ENCODE measurements at regions not wholly inside any gene's neighbourhood (a gene's known extent, or its start where the extent isn't known, plus 50 kb on each side); places are given as distances from the start of the nearest gene placed in this dataset.

DNA sequence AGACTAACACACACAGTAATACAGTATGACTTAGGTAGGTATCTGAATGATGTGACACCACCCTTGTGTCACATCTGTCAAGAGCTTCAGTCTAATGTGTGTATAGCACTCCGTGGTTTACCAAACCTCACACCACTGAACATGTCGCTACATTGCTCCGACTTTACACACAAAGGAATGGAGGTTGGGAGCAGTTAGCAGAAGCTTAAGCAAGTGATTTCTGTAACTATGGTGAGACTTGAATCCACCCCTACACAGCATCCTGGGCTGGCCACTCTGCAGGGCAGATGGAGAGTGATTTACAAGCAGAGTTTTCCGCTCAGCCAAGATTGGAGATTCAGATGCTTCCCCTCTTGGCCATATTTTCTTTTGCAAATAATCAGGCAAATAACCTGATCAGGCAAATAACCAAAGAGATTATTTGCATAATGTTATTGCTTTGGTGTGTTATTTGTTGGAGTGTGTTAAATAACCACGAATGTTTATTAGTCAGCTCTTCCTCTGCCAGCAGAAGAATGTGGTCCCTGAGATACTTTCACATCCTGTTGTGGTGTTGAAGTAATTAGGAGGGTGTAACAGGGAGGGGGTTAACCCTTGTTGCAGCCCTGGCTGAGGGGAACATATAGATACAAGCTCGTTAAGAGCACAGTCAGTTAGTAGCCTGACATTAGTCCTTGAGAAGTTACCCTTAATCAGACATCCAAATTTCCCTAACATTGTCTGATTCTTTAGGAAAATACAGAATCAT is 92.8 kb downstream of the SNX18 start:
- no peak overlapping the region for H3K27ac Mint-ChIP-seq
- no peaks in the 10 kb centered on the region for H4K20me1 ChIP-seq (replicated peaks; ENCODE audit: insufficient read depth)
- H3K4me1 ChIP-seq (ENCODE audit: insufficient read depth) = no peaks in the 10 kb centered on the region
- no peaks in the 10 kb centered on the region for H3K79me2 ChIP-seq (replicated peaks; ENCODE audit: insufficient read depth)
- H3K27me3 ChIP-seq (ENCODE audit: insufficient read depth) = no peaks in the 10 kb centered on the region
- no peaks in the 10 kb centered on the region; the same call in 2 of the 3 replicates for H3K9me3 Mint-ChIP-seq
- TF ChIP-seq ETS1 (IDR thresholded peaks at IDR 0.05) (no peak), STAT1 (IDR thresholded peaks at IDR 0.05; ENCODE audit: unreplicated experiment) (no peak), ZNF462 (CRISPR knock-in tag; IDR thresholded peaks at IDR 0.05) (no peak), CREB1 (CRISPR knock-in tag; IDR thresholded peaks at IDR 0.05; ENCODE audit: low read depth) (no peak), REST (IDR thresholded peaks at IDR 0.05; ENCODE audit: unreplicated experiment) (no peak), NANOG (IDR thresholded peaks at IDR 0.05; ENCODE audit: borderline replicate concordance) (no peak), ZNF114 (CRISPR knock-in tag; IDR thresholded peaks at IDR 0.05) (no peak), ZNF331 (CRISPR knock-in tag; IDR thresholded peaks at IDR 0.05; ENCODE audit: low read depth) (no peak)
- no peaks in the 10 kb centered on the region for H3K27me3 Mint-ChIP-seq (ENCODE audit: insufficient read depth, low read depth, poor library complexity)
- DNase-seq (ENCODE audit: low spot score) (no peak), ATAC-seq (no peak)
- H3K4me1 Mint-ChIP-seq = no peaks in the 10 kb centered on the region
- H3K4me3 Mint-ChIP-seq = no peak overlapping the region
- no peaks in the 10 kb centered on the region for H3F3A ChIP-seq (replicated peaks; ENCODE audit: low read depth)
- H3K4me2 ChIP-seq = no peak overlapping the region
- no peak overlapping the region for H3K4me3 ChIP-seq
- no peak overlapping the region for H3K27ac ChIP-seq (ENCODE audit: low read depth)
- H2AFZ ChIP-seq = no peak overlapping the region; the same call in 1 of the 2 replicates
- no peaks in the 10 kb centered on the region for H3K9me2 ChIP-seq (ENCODE audit: insufficient read depth)
- H3K36me3 ChIP-seq (ENCODE audit: insufficient read depth) = no peaks in the 10 kb centered on the region
- H3K36me3 Mint-ChIP-seq (ENCODE audit: low read depth) = no peaks in the 10 kb centered on the region

Data from GM23338 (cell line).